ENCODE measurements at regions not wholly inside any gene's neighbourhood (a gene's known extent, or its start where the extent isn't known, plus 50 kb on each side); places are given as distances from the start of the nearest gene placed in this dataset.

DNA sequence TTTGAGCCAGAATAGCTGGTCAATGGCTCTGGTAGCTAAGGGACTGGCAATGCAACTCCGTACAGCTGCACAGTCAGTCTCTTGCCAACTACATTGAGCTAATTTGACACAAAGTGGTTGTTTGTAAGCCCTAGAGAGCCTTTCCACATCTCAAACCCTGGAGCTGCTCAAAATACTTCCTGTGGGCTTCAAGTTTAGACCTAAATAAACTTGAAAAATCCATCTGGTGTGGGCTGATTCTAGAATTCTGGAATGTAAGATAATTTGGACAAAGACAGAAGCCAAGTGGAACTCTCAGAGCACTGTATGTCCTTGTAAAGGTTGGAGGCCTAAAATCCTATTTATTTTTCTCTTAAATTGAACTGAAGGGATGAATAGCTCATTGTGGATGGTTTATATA is 380.8 kb downstream of the SPRY1 start:
- H3K36me3 ChIP-seq (ENCODE audit: control insufficient read depth in 2 of 2, extremely low read depth in 1 of 2, insufficient read depth in 2 of 2, low read length in 2 of 2), result no peaks in the 10 kb centered on the region
- DNase-seq (ENCODE audit: low read depth, low spot score) (no peak), FAIRE-seq (no peak)
- H3K27me3 ChIP-seq (ENCODE audit: control insufficient read depth, extremely low read depth, insufficient read depth, low read length), result no peaks in the 10 kb centered on the region
- no peak overlapping the region for H3K4me2 ChIP-seq (ENCODE audit: control insufficient read depth, extremely low read depth, insufficient read depth, low read depth, low read length)
- TF ChIP-seq, protein P1, sequence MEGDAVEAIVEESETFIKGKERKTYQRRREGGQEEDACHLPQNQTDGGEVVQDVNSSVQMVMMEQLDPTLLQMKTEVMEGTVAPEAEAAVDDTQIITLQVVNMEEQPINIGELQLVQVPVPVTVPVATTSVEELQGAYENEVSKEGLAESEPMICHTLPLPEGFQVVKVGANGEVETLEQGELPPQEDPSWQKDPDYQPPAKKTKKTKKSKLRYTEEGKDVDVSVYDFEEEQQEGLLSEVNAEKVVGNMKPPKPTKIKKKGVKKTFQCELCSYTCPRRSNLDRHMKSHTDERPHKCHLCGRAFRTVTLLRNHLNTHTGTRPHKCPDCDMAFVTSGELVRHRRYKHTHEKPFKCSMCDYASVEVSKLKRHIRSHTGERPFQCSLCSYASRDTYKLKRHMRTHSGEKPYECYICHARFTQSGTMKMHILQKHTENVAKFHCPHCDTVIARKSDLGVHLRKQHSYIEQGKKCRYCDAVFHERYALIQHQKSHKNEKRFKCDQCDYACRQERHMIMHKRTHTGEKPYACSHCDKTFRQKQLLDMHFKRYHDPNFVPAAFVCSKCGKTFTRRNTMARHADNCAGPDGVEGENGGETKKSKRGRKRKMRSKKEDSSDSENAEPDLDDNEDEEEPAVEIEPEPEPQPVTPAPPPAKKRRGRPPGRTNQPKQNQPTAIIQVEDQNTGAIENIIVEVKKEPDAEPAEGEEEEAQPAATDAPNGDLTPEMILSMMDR (optimal IDR thresholded peaks at IDR 0.05 in 1 of 3, IDR thresholded peaks at IDR 0.05 in 1 of 3, conservative IDR thresholded peaks at IDR 0.05 in 1 of 3; ENCODE audit: extremely low read depth in 1 of 3, insufficient read depth in 2 of 3, low read length in 3 of 3), result no peak
- TF ChIP-seq EZH2 (IDR thresholded peaks at IDR 0.05; ENCODE audit: low read length), result no peak
- no peaks in the 10 kb centered on the region for H4K20me1 ChIP-seq (ENCODE audit: control insufficient read depth, extremely low read depth, insufficient read depth, low read length)
- H3K4me1 ChIP-seq (ENCODE audit: control insufficient read depth, extremely low read depth, insufficient read depth, low read length), result no peaks in the 10 kb centered on the region
- H3K27ac ChIP-seq (ENCODE audit: control insufficient read depth, insufficient read depth, low read length), result no peak overlapping the region
- no peaks in the 10 kb centered on the region for H3K79me2 ChIP-seq (ENCODE audit: control insufficient read depth, insufficient read depth, low read length)
- H3K9me3 ChIP-seq (ENCODE audit: control insufficient read depth, low read depth, low read length), result no peaks in the 10 kb centered on the region
- dilution Hi-C loops (cut with MboI; ENCODE audit: extremely low pct_ligation_motif_present, low sequenced_read_pairs), result no loop called here
- H3K9ac ChIP-seq (ENCODE audit: control insufficient read depth, extremely low read depth, insufficient read depth, low read length), result no peak overlapping the region
- H3K4me3 ChIP-seq (ENCODE audit: control insufficient read depth in 2 of 3, extremely low read depth in 1 of 3, insufficient read depth in 2 of 3, low read depth in 1 of 3, low read length in 3 of 3), result no peak overlapping the region
- H3K9me1 ChIP-seq (ENCODE audit: control insufficient read depth, extremely low read depth, insufficient read depth, low read length), result no peaks in the 10 kb centered on the region
- no peak overlapping the region for H2AFZ ChIP-seq (ENCODE audit: control insufficient read depth, low read length)

DNA sequence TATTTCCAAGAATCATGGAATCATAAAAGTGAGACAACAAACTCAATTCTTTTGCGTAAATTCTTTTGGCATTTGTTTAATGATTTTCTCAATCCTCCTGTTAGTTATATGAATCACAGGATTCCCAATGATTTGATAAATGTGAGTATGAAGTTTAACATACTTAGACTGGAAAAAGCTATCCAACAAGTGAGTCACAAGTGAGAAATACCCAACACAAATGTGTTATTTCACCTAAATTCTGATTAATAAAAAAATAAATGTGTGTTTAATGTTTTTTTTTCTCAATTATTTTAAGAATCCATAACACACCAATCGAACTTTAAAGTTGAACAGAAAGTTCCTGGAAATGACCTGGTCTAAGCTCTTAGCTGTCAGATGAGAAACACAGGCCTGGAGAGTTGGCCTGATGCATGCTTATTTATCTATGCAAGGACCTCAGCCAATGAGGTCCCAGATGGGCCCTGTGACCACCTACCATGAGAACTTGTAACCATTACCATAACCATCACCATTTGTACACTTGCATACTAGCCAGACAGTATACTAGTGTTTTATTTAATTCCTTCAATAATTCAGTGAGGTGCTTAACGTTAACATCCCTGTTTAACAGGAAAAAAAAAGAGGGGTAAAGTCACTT is 386.7 kb downstream of the SPRY1 start:
- Histone ChIP-seq H3K27me3 (ENCODE audit: control insufficient read depth, extremely low read depth, insufficient read depth, low read length) (no peaks in the 10 kb centered on the region), H3K4me2 (ENCODE audit: control insufficient read depth, extremely low read depth, insufficient read depth, low read depth, low read length) (no peak overlapping the region), H2AFZ (ENCODE audit: control insufficient read depth, low read length) (no peak overlapping the region), H3K9me1 (ENCODE audit: control insufficient read depth, extremely low read depth, insufficient read depth, low read length) (no peaks in the 10 kb centered on the region), H3K27ac (ENCODE audit: control insufficient read depth, insufficient read depth, low read length) (no peak overlapping the region), H3K4me1 (ENCODE audit: control insufficient read depth, extremely low read depth, insufficient read depth, low read length) (no peaks in the 10 kb centered on the region), H3K9ac (ENCODE audit: control insufficient read depth, extremely low read depth, insufficient read depth, low read length) (no peak overlapping the region), H3K4me3 (ENCODE audit: control insufficient read depth in 2 of 3, extremely low read depth in 1 of 3, insufficient read depth in 2 of 3, low read depth in 1 of 3, low read length in 3 of 3) (no peak overlapping the region), H3K9me3 (ENCODE audit: control insufficient read depth, low read depth, low read length) (no peaks in the 10 kb centered on the region), H4K20me1 (ENCODE audit: control insufficient read depth, extremely low read depth, insufficient read depth, low read length) (no peaks in the 10 kb centered on the region), H3K36me3 (ENCODE audit: control insufficient read depth in 2 of 2, extremely low read depth in 1 of 2, insufficient read depth in 2 of 2, low read length in 2 of 2) (no peaks in the 10 kb centered on the region), H3K79me2 (ENCODE audit: control insufficient read depth, insufficient read depth, low read length) (no peaks in the 10 kb centered on the region)
- no peak for FAIRE-seq
- no peak for DNase-seq (ENCODE audit: low read depth, low spot score)
- TF ChIP-seq, protein P1 (optimal IDR thresholded peaks at IDR 0.05 in 1 of 3, IDR thresholded peaks at IDR 0.05 in 1 of 3, conservative IDR thresholded peaks at IDR 0.05 in 1 of 3; ENCODE audit: extremely low read depth in 1 of 3, insufficient read depth in 2 of 3, low read length in 3 of 3), result no peak
- TF ChIP-seq EZH2 (IDR thresholded peaks at IDR 0.05; ENCODE audit: low read length), result no peak
- dilution Hi-C loops (cut with MboI; ENCODE audit: extremely low pct_ligation_motif_present, low sequenced_read_pairs), result no loop called here
